ENCODE measurements at regions not wholly inside any gene's neighbourhood (a gene's known extent, or its start where the extent isn't known, plus 50 kb on each side); places are given as distances from the start of the nearest gene placed in this dataset.
"Not testable (repeated sequence)": the region's sequence is repeated elsewhere in the genome, so short reads cannot be mapped to it uniquely, and the experiment has no call there.

DNA sequence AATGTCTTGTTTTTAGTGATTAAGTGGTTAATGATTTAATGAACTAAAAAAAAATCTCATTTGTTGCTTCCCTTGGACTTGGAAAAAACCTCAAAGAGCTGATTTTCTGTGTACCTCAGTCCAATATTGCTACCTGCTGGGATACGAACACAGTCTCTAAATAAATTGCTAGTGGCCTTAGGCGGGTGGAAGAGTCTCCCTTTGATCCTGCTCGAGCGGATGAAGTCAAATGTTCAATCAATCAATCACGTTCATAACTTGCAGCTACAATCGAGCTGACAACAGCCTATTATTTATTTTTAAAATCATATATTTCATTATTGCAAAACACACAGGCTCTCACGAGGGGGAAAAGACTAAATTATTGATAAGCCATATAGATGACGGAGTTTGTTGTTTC is 57.3 kb upstream of the HABP2 start:
- no peak for DNase-seq (ENCODE audit: low spot score)

- no peak for DNase-seq (ENCODE audit: low spot score)
These were observed 56.4 kb upstream of the HABP2 start for GRCh38 chr10:113496111-113497109.

DNA sequence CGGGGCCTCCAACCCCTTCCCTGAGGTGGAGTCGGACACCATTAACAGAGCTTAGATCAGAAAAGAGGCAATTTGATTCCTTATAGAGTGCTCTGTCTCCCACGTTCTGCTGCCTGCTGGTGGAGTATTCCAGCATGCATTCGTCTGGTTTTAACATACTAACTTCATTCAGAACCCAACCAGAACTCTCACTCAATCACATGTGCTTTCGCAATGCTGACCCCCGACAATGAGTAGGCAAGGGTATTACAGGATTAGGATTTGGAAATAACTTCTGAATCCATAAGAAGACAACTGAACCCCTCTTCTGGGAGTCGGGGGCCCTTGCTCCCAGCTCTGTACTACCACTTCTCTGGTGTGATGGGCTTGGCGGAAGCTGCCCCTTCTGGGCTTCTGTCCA is 55.7 kb upstream of the HABP2 start:
- no peak for DNase-seq (ENCODE audit: low spot score)

DNA sequence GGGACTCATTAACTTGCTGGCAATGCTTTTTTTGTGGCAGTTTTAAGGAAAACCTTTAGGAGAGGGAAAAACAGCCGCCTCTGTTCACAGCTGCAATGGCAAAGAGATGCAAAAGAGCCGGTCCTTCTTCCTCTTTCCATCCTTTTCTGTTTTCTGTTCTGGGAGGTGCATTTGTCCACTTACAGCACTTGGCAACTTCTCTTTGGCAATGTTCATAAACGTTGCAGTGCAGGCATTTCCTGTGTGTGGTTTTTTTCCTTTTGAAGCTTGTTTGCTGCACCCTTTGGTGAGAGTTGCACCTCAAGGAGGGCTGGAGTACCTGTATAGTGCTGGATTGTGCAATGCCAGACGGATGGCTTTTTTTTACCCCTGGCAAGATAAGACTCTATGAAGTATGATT is 53.9 kb upstream of the HABP2 start:
- peak; percentile 13 for DNase-seq (ENCODE audit: low spot score)

DNA sequence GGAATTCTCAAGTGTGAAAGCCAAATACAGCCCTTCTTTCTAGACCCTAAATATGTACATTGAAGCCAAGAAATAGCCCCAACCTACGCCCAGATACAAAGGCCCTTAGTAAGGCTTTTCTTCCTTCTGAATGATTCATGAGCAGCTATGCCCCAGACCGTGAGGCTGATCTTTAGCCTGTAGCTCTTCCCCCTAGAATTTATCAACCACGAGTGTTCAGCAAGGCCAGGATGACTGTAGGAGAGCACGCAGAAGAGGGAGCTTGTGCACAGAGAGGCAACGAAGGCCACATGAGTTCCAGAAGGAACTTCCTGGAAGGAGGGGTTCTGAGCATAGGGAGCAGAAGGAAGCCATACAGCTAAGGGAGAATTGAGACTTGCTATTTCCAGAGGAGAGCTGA is 53.0 kb upstream of the HABP2 start:
- no peak for DNase-seq (ENCODE audit: low spot score)

DNA sequence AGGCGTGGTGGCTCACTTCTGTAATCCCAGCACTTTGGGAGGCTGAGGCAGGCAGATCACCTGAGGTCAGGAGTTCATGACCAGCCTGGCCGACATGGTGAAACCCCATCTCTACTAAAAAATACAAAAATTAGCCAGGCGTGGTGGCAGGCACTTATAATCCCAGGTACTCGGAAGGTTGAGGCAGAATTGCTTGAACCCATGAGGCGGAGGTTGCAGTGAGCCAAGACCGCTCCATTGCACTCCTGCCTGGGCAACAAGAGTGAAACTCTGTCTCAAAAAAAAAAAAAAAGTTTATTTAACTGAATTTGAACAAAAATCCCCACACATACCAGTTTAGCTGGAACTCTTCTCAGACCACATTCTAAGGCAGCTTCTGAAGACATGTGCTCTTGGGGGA is 51.8 kb upstream of the HABP2 start:
- not testable (repeated sequence) for DNase-seq (ENCODE audit: low spot score)
